Small intestine (tissue), 7 donors: ENCODE measurements at regions not wholly inside any gene's neighbourhood (a gene's known extent, or its start where the extent isn't known, plus 50 kb on each side); places are given as distances from the start of the nearest gene placed in this dataset.
"Not testable (repeated sequence)": the region's sequence is repeated elsewhere in the genome, so short reads cannot be mapped to it uniquely, and the experiment has no call there.

Source experiments
- DNase-seq, 2 donors: peaks; one replicate each; pipeline versions ENCODE4 v3.0.0 to v3.0.0-alpha.2; 2013
- FAIRE-seq: peaks from 2 replicates; lab custom pipeline; 2012; peaks lifted over from hg19 to GRCh38; lab: Jason Lieb, UNC
- H3K27ac ChIP-seq, 3 donors: one replicate each; pipeline ENCODE4 v1.5.1; 2013; ENCODE audit warnings: low read length in 2 of 3, mild to moderate bottlenecking in 2 of 3, control low read depth in 1 of 3, inconsistent platforms in 1 of 3, low read depth in 1 of 3, moderate library complexity in 1 of 3
- H3K27me3 ChIP-seq, 3 donors: one replicate each; pipeline ENCODE4 v1.6.1; 2013; ENCODE audit warnings: low read length in 3 of 3, inconsistent platforms in 1 of 3; ENCODE audit not compliant: control insufficient read depth in 3 of 3, insufficient read depth in 3 of 3
- H3K36me3 ChIP-seq, 3 donors: one replicate each; pipeline ENCODE4 v1.6.1; 2013; ENCODE audit warnings: low read length in 3 of 3, inconsistent platforms in 1 of 3, low read depth in 1 of 3, mild to moderate bottlenecking in 1 of 3, moderate library complexity in 1 of 3; ENCODE audit not compliant: control insufficient read depth in 3 of 3, insufficient read depth in 2 of 3
- H3K4me1 ChIP-seq, 3 donors: one replicate each; pipeline ENCODE4 v1.6.1; 2013; ENCODE audit warnings: low read length in 2 of 3, inconsistent platforms in 1 of 3, low read depth in 1 of 3, mild to moderate bottlenecking in 1 of 3, moderate library complexity in 1 of 3; ENCODE audit not compliant: control insufficient read depth in 3 of 3, insufficient read depth in 2 of 3
- H3K4me3 ChIP-seq, 3 donors: one replicate each; pipeline ENCODE4 v1.5.1; 2013; ENCODE audit warnings: low read length in 3 of 3, control low read depth in 1 of 3, inconsistent platforms in 1 of 3, low read depth in 1 of 3, mild to moderate bottlenecking in 1 of 3, moderate library complexity in 1 of 3
- H3K9me3 ChIP-seq, 2 donors: one replicate each; pipeline ENCODE4 v1.6.1; 2013; ENCODE audit warnings: low read depth in 1 of 2, low read length in 1 of 2; ENCODE audit not compliant: control insufficient read depth in 2 of 2, insufficient read depth in 1 of 2
- WGBS, 3 donors: extraction: QIAGEN DNeasy Blood & Tissue Kit; methylation state at CpG; one replicate each; pipeline ENCODE4 v1.1.7; 2013; 5-methylcytosine and 5-hydroxymethylcytosine counted together
- donor health status: healthy with polysubstance abuse.
- donor health status: control.
- donor health status: control.
- donor health status: Bipolar disorder and iron deficiency.
- donor health status: healthy.

GRCh38 chr3:127435299-127435698, 147.5 kb upstream of the PRR20G start:
- H3K4me3 ChIP-seq, FAIRE-seq, H3K36me3 ChIP-seq, H3K9me3 ChIP-seq, H3K27ac ChIP-seq, DNase-seq, H3K27me3 ChIP-seq, H3K4me1 ChIP-seq: not testable (repeated sequence)
- 100% methylated on average over 2 of the region's 2 CpGs; no CpG with 5 or more reads in 2 of the 3 donors for WGBS, 3 donors

- peaks cover 0 to 23% (median 15%) of the 10 kb centered on the region in 3 donors for H3K27me3 ChIP-seq
- FAIRE-seq (no peak), DNase-seq (no peak)
- WGBS, 3 donors = 44 to 57% (median 47%) methylated on average over 6 of the region's 6 CpGs
- no peaks in the 10 kb centered on the region for H3K36me3 ChIP-seq
- H3K4me3 ChIP-seq = no peak overlapping the region
- no peaks in the 10 kb centered on the region for H3K4me1 ChIP-seq
- H3K27ac ChIP-seq = no peak overlapping the region
- no peaks in the 10 kb centered on the region for H3K9me3 ChIP-seq
Observed at GRCh38 chr3:127431066-127431465, 143.2 kb upstream of the PRR20G start.

- Histone ChIP-seq H3K27me3 (peaks cover 0 to 33% (median 20%) of the 10 kb centered on the region in 3 donors), H3K9me3 (no peaks in the 10 kb centered on the region), H3K4me1 (no peaks in the 10 kb centered on the region), H3K36me3 (no peaks in the 10 kb centered on the region), H3K4me3 (no peak overlapping the region), H3K27ac (no peak overlapping the region)
- no peak for DNase-seq
- no peak for FAIRE-seq
- 78 to 84% (median 82%) methylated on average over 2 of the region's 2 CpGs for WGBS, 3 donors
Observed at GRCh38 chr3:127428344-127428997, 140.6 kb upstream of the PRR20G start.

- H3K4me1 ChIP-seq = no peaks in the 10 kb centered on the region
- H3K36me3 ChIP-seq = no peaks in the 10 kb centered on the region
- no peak for FAIRE-seq
- 72 to 73% (median 73%) methylated on average over 8 of the region's 8 CpGs for WGBS, 3 donors
- H3K4me3 ChIP-seq = no peak overlapping the region
- H3K9me3 ChIP-seq = no peaks in the 10 kb centered on the region
- peaks cover 2 to 34% (median 20%) of the 10 kb centered on the region in 3 donors for H3K27me3 ChIP-seq
- no peak for DNase-seq
- H3K27ac ChIP-seq = no peak overlapping the region
Observed at GRCh38 chr3:127427666-127428065, 139.8 kb upstream of the PRR20G start.

- Histone ChIP-seq H3K36me3 (no peaks in the 10 kb centered on the region), H3K27me3 (peaks cover 4 to 39% (median 20%) of the 10 kb centered on the region in 3 donors)
Observed at GRCh38 chr3:127427156-127427555, 139.3 kb upstream of the PRR20G start.

GRCh38 chr3:127426444-127427153, 138.8 kb upstream of the PRR20G start:
- no peak for FAIRE-seq
- Histone ChIP-seq H3K9me3 (no peaks in the 10 kb centered on the region), H3K27ac (no peak overlapping the region), H3K4me1 (no peaks in the 10 kb centered on the region), H3K27me3 (peaks cover 4 to 40% (median 19%) of the 10 kb centered on the region in 3 donors), H3K36me3 (no peaks in the 10 kb centered on the region), H3K4me3 (no peak overlapping the region)
- 12 to 19% (median 18%) methylated on average over 16 to 18 of the region's 18 CpGs for WGBS, 3 donors
- no peak for DNase-seq

More at GRCh38 chr3:127427156-127427555, 139.3 kb upstream of the PRR20G start:
- DNase-seq = no peak
- H3K9me3 ChIP-seq = no peaks in the 10 kb centered on the region
- H3K4me1 ChIP-seq = no peaks in the 10 kb centered on the region
- FAIRE-seq = no peak
- H3K4me3 ChIP-seq = no peak overlapping the region
- H3K27ac ChIP-seq = no peak overlapping the region
- WGBS, 3 donors = 45 to 65% (median 50%) methylated on average over 6 of the region's 6 CpGs

GRCh38 chr3:127425505-127426443, 137.9 kb upstream of the PRR20G start:
- no peaks in the 10 kb centered on the region for H3K36me3 ChIP-seq
- no peak overlapping the region for H3K27ac ChIP-seq
- H3K27me3 ChIP-seq = peaks cover 4 to 40% (median 14%) of the 10 kb centered on the region in 3 donors
- FAIRE-seq = no peak
- no peak overlapping the region for H3K4me3 ChIP-seq
- WGBS, 3 donors = 57 to 73% (median 66%) methylated on average over 20 of the region's 20 CpGs
- H3K9me3 ChIP-seq = no peaks in the 10 kb centered on the region
- no peaks in the 10 kb centered on the region for H3K4me1 ChIP-seq
- DNase-seq = no peak
